ENCODE measurements at regions not wholly inside any gene's neighbourhood (a gene's known extent, or its start where the extent isn't known, plus 50 kb on each side); places are given as distances from the start of the nearest gene placed in this dataset.

DNA sequence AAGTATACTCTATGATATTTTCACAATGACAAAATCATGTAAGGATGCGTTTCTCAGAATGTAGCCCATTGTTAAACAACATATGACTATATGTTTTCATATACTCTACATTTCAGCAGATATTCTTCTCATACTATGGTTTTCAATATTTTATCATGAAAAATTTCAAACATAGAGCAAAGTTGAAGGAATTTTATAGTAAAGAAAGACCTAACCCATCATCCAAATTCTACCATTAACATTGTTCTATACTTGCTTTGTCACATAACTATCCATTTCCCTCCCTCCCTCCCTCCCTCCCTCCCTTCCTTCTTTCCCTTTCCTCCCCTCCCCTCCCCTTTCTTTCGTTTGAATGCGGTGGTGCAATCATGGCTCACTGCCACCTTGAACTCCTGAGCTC lies 109.4 kb downstream of the FHIP1A start:
- H2BK120ac ChIP-seq (ENCODE audit: low read depth, low read length), result no peak overlapping the region
- ChIA-PET POLR2A (ENCODE audit: unreplicated experiment) (no interaction called here), CTCF (no interaction called here)
- no peak overlapping the region for H2AFZ ChIP-seq (replicated peaks; ENCODE audit: low read length, poor library complexity)
- H3K36me3 ChIP-seq (ENCODE audit: control insufficient read depth, insufficient read depth, low read length), result no peaks in the 10 kb centered on the region
- DNase-seq (no peak), ATAC-seq (ENCODE audit: low read depth) (no peak)
- no peak overlapping the region for H3K4me2 ChIP-seq (ENCODE audit: low read depth, low read length)
- no peak overlapping the region for H3K4ac ChIP-seq (ENCODE audit: low read depth, low read length)
- H4K91ac ChIP-seq (ENCODE audit: insufficient read depth, low read depth, low read length), result no peak overlapping the region
- no peak overlapping the region for H2AK9ac ChIP-seq (replicated peaks; ENCODE audit: low read depth, low read length, poor library complexity)
- no peaks in the 10 kb centered on the region for H3K9me3 ChIP-seq (ENCODE audit: control insufficient read depth, insufficient read depth, low read length)
- TF ChIP-seq MAZ (IDR thresholded peaks at IDR 0.05; ENCODE audit: borderline replicate concordance, low read depth, low read length) (no peak), POLR2A (IDR thresholded peaks at IDR 0.05; ENCODE audit: low read depth, low read length) (no peak), CEBPB (IDR thresholded peaks at IDR 0.05; ENCODE audit: low read depth, low read length) (no peak), RFX5 (IDR thresholded peaks at IDR 0.05; ENCODE audit: low read depth, low read length) (no peak), MXI1 (IDR thresholded peaks at IDR 0.05; ENCODE audit: borderline replicate concordance, low read depth, low read length) (no peak), SMC3 (IDR thresholded peaks at IDR 0.05; ENCODE audit: low read depth, low read length) (no peak)
- TF ChIP-seq, protein P1, sequence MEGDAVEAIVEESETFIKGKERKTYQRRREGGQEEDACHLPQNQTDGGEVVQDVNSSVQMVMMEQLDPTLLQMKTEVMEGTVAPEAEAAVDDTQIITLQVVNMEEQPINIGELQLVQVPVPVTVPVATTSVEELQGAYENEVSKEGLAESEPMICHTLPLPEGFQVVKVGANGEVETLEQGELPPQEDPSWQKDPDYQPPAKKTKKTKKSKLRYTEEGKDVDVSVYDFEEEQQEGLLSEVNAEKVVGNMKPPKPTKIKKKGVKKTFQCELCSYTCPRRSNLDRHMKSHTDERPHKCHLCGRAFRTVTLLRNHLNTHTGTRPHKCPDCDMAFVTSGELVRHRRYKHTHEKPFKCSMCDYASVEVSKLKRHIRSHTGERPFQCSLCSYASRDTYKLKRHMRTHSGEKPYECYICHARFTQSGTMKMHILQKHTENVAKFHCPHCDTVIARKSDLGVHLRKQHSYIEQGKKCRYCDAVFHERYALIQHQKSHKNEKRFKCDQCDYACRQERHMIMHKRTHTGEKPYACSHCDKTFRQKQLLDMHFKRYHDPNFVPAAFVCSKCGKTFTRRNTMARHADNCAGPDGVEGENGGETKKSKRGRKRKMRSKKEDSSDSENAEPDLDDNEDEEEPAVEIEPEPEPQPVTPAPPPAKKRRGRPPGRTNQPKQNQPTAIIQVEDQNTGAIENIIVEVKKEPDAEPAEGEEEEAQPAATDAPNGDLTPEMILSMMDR (conservative IDR thresholded peaks at IDR 0.05; ENCODE audit: low read depth, low read length), result no peak
- H3K9me1 ChIP-seq (ENCODE audit: insufficient read depth, low read length), result no peaks in the 10 kb centered on the region
- no peak overlapping the region for H2BK5ac ChIP-seq (ENCODE audit: low read depth, low read length, poor library complexity, severe bottlenecking)
- H4K5ac ChIP-seq (ENCODE audit: low read depth, low read length), result no peak overlapping the region
- no peak overlapping the region for H2BK15ac ChIP-seq (ENCODE audit: low read depth, low read length)
- no peak overlapping the region for H3K9ac ChIP-seq (ENCODE audit: low read depth, low read length)
- no CpG with 5 or more reads among the region's 3 CpGs for WGBS, 2 experiments (ENCODE audit: extremely low coverage in 2 of 2, insufficient read length in 1 of 2)
- dilution Hi-C loops (cut with HindIII; ENCODE audit: low sequenced_read_pairs, unreplicated experiment), result no loop called here
- in situ Hi-C loops (cut with MboI; ENCODE audit: low sequenced_read_pairs), result no loop called here
- no peak overlapping the region for H2AK5ac ChIP-seq (ENCODE audit: low read depth, low read length)
- no peak overlapping the region for H3K23ac ChIP-seq (ENCODE audit: low read depth, low read length)
- no peak overlapping the region for H3K18ac ChIP-seq (ENCODE audit: low read depth, low read length)
- intact Hi-C loops (cut with micrococcal nuclease), result no loop called here
- H3K79me1 ChIP-seq (ENCODE audit: low read depth in 1 of 2, low read length in 2 of 2), result no peaks in the 10 kb centered on the region
- H3K14ac ChIP-seq (replicated peaks; ENCODE audit: low read depth, low read length), result no peak overlapping the region
- H4K20me1 ChIP-seq (ENCODE audit: insufficient read depth, low read length), result no peaks in the 10 kb centered on the region
- peaks cover 4% of the 10 kb centered on the region for H3K27me3 ChIP-seq (ENCODE audit: control insufficient read depth, insufficient read depth, low read length)
- no peak overlapping the region for H3K27ac ChIP-seq (ENCODE audit: insufficient read depth, low read length)
- no peak overlapping the region for H2BK20ac ChIP-seq (ENCODE audit: low read depth, low read length)
- no peak overlapping the region for H3K56ac ChIP-seq (ENCODE audit: extremely low read depth, insufficient read depth, low read length)
- no peaks in the 10 kb centered on the region for H3K4me1 ChIP-seq (ENCODE audit: control insufficient read depth, insufficient read depth, low read length)
- BruUV-seq (replicated peaks), result no TSS peak
- H4K8ac ChIP-seq (ENCODE audit: low read depth in 2 of 2, low read length in 2 of 2), result no peak overlapping the region
- H3K4me3 ChIP-seq (ENCODE audit: insufficient read depth, low read depth, low read length), result no peak overlapping the region

Data from IMR-90 (cell line).